NCI-H345 treated with DMSO at 0.1 percent for 48 hours (cell line): ENCODE measurements at regions not wholly inside any gene's neighbourhood (a gene's known extent, or its start where the extent isn't known, plus 50 kb on each side); places are given as distances from the start of the nearest gene placed in this dataset.
A peak's percentile ranks its signal among the peaks of the same experiment; 100 is the strongest.
"Not testable (repeated sequence)": the region's sequence is repeated elsewhere in the genome, so short reads cannot be mapped to it uniquely, and the experiment has no call there.

Experiments
- DNase-seq: peaks from one replicate; lab custom pipeline; 2025; ENCODE audit not compliant: unreplicated experiment; lab: John Stamatoyannopoulos, UW

GRCh38 chr7:51973071-51973470 is 656.5 kb upstream of the COBL start:
- DNase-seq: no peak

GRCh38 chr7:51970961-51971665 is 654.5 kb upstream of the COBL start:
- no peak for DNase-seq

GRCh38 chr7:51968461-51968860 is 651.9 kb upstream of the COBL start:
- no peak for DNase-seq

GRCh38 chr7:51965454-51965853 is 648.8 kb upstream of the COBL start:
- DNase-seq: no peak

- DNase-seq: no peak
These were observed 645.2 kb upstream of the COBL start for GRCh38 chr7:51961804-51962203.

GRCh38 chr7:51950813-51951212 is 634.2 kb upstream of the COBL start:
- DNase-seq: no peak

GRCh38 chr7:51949726-51950644 is 633.4 kb upstream of the COBL start:
- DNase-seq: peak; percentile 95

GRCh38 chr7:51930834-51931233 is 614.2 kb upstream of the COBL start:
- DNase-seq: no peak

GRCh38 chr7:51929818-51930217 is 613.2 kb upstream of the COBL start:
- no peak for DNase-seq

GRCh38 chr7:51927738-51928137 is 611.1 kb upstream of the COBL start:
- DNase-seq: no peak

GRCh38 chr7:51918581-51918980 is 602.0 kb upstream of the COBL start:
- no peak for DNase-seq

GRCh38 chr7:51901489-51901840 is 584.9 kb upstream of the COBL start:
- no peak for DNase-seq

GRCh38 chr7:51900755-51901488 is 584.3 kb upstream of the COBL start:
- not testable (repeated sequence) for DNase-seq

- DNase-seq: no peak
These were observed 583.0 kb upstream of the COBL start for GRCh38 chr7:51899611-51900010.

- DNase-seq: no peak
These were observed 565.8 kb upstream of the COBL start for GRCh38 chr7:51882412-51882811.

- no peak for DNase-seq
These were observed 564.7 kb upstream of the COBL start for GRCh38 chr7:51881309-51881708.

- DNase-seq: no peak
These were observed 562.3 kb upstream of the COBL start for GRCh38 chr7:51878865-51879264.

- no peak for DNase-seq
These were observed 552.8 kb upstream of the COBL start for GRCh38 chr7:51869452-51869851.

- DNase-seq: no peak
These were observed 550.5 kb upstream of the COBL start for GRCh38 chr7:51867117-51867516.

GRCh38 chr7:51860305-51860704 is 543.7 kb upstream of the COBL start:
- no peak for DNase-seq

GRCh38 chr7:51850126-51850525 is 533.5 kb upstream of the COBL start:
- no peak for DNase-seq
